HepG2 (cell line): ENCODE measurements at regions not wholly inside any gene's neighbourhood (a gene's known extent, or its start where the extent isn't known, plus 50 kb on each side); places are given as distances from the start of the nearest gene placed in this dataset.

Source experiments
- ATAC-seq: fragments of 200-7000 bp; cut with Tn5 transposase; 3 replicates; pipeline ENCODE4 v1.9.1; 2020; ENCODE audit warnings: mild to moderate bottlenecking, moderate library complexity
- BruUV-seq: library from RNA; stranded (reverse); fragments of 400-500 nt; replicated peaks from 2 replicates; lab custom pipeline; 2021; lab: Mats Ljungman, UMichigan
- CTCF ChIA-PET: fragments of 300-600 bp; formaldehyde crosslinking; extraction: SDS; loops from one replicate; lab custom pipeline; 2021; ENCODE audit warnings: low total read pairs, inconsistent platforms, low intra/inter-chr PET ratio; lab: Yijun Ruan, JAX
- POLR2A ChIA-PET: fragments of 350-600 bp; sonication (Branson Sonifier 250); formaldehyde crosslinking; loops from one replicate; lab custom pipeline; 2020; ENCODE audit warnings: antibody characterized with exemption, inconsistent platforms; lab: Yijun Ruan, JAX
- DNase-seq: peaks from one replicate; pipeline ENCODE4 v3.0.0-alpha.2; 2015; ENCODE audit warnings: low spot score
- FAIRE-seq: peaks from 3 replicates; lab custom pipeline; 2011; peaks lifted over from hg19 to GRCh38; lab: Jason Lieb, UNC
- H2AFZ ChIP-seq: one replicate; pipeline ENCODE4 v1.6.1; 2011; ENCODE audit warnings: low read length, inconsistent platforms
- H3K27ac ChIP-seq: fragments of 300-600 bp; 3 replicates; pipeline ENCODE4 v1.8.0; 2011; ENCODE audit warnings: mixed run types, mild to moderate bottlenecking, mixed read lengths, low read length, inconsistent platforms; ENCODE audit not compliant: insufficient read depth; ENCODE audit errors: extremely low read length
- H3K27me3 ChIP-seq, 2 experiments: fragments of 200-600 bp in 1 of 2; 2 replicates in 1 of 2; 3 replicates in 1 of 2; pipeline versions ENCODE4 v1.6.0 to v1.8.0; 2011; ENCODE audit warnings: low read length in 2 of 2, mild to moderate bottlenecking in 2 of 2, moderate library complexity in 2 of 2, inconsistent platforms in 1 of 2; ENCODE audit not compliant: insufficient read depth in 2 of 2, control insufficient read depth in 1 of 2
- H3K36me3 ChIP-seq, 2 experiments: fragments of 200-600 bp in 1 of 2; replicated peaks in 1 of 2; 2 replicates in 1 of 2; 3 replicates in 1 of 2; pipeline versions ENCODE4 v1.5.1 to v1.8.0; 2011; ENCODE audit warnings: low read length in 2 of 2, inconsistent platforms in 1 of 2; ENCODE audit not compliant: insufficient read depth in 2 of 2, control insufficient read depth in 1 of 2
- H3K4me1 ChIP-seq: 2 replicates; pipeline ENCODE4 v1.5.1; 2012; ENCODE audit warnings: low read length, inconsistent platforms; ENCODE audit not compliant: insufficient read depth
- H3K4me2 ChIP-seq: 2 replicates; pipeline ENCODE4 v1.6.0; 2011; ENCODE audit warnings: low read depth, low read length, inconsistent platforms
- H3K4me3 ChIP-seq, 3 experiments: fragments of 200-600 bp in 1 of 3; sonication (generic), shearing (Covaris generic) in 1 of 3; replicated peaks in 1 of 3; 2 replicates each; pipeline ENCODE4 v1.5.1; 2011 to 2016; ENCODE audit warnings: low read length in 3 of 3, inconsistent platforms in 2 of 3, low read depth in 2 of 3, mild to moderate bottlenecking in 2 of 3, control low read depth in 1 of 3, mixed read lengths in 1 of 3; ENCODE audit not compliant: insufficient read depth in 1 of 3
- H3K79me2 ChIP-seq: one replicate; pipeline ENCODE4 v1.6.1; 2011; ENCODE audit warnings: low read length, inconsistent platforms; ENCODE audit not compliant: insufficient read depth
- H3K9ac ChIP-seq: 2 replicates; pipeline ENCODE4 v1.6.0; 2011; ENCODE audit warnings: mild to moderate bottlenecking, low read depth, low read length, inconsistent platforms; ENCODE audit not compliant: insufficient read depth
- H3K9me3 ChIP-seq: 2 replicates; pipeline ENCODE4 v1.5.1; 2012; ENCODE audit warnings: mild to moderate bottlenecking, low read length
- H4K20me1 ChIP-seq: 2 replicates; pipeline ENCODE4 v1.6.0; 2011; ENCODE audit warnings: inconsistent platforms, mild to moderate bottlenecking, low read length, moderate library complexity; ENCODE audit not compliant: insufficient read depth
- ATF7-NPFF ChIP-seq: sonication (generic); formaldehyde crosslinking; IDR thresholded peaks from 2 replicates; pipeline ENCODE4 v1.8.1; 2023; ENCODE audit warnings: mild to moderate bottlenecking, low read depth, missing genetic modification reagents, moderate library complexity
- CREBL2 ChIP-seq: sonication (generic); formaldehyde crosslinking; IDR thresholded peaks from 2 replicates; pipeline ENCODE4 v1.8.1; 2023; ENCODE audit warnings: missing genetic modification reagents, mild to moderate bottlenecking, borderline replicate concordance
- IRF9 ChIP-seq: sonication (generic); formaldehyde crosslinking; IDR thresholded peaks from 2 replicates; pipeline ENCODE4 v1.8.0; 2022; ENCODE audit warnings: missing genetic modification reagents, mild to moderate bottlenecking, borderline replicate concordance
- JARID2 ChIP-seq: sonication (generic); formaldehyde crosslinking; IDR thresholded peaks from 2 replicates; pipeline ENCODE4 v1.8.1; 2023; ENCODE audit warnings: missing genetic modification reagents, inconsistent platforms; ENCODE audit not compliant: insufficient replicate concordance
- PAXIP1 ChIP-seq: sonication (generic); formaldehyde crosslinking; conservative IDR thresholded peaks from 2 replicates; pipeline ENCODE4 v1.4.0; 2020; ENCODE audit warnings: mild to moderate bottlenecking, missing genetic modification reagents, moderate library complexity
- ZNF12 ChIP-seq: sonication (generic); formaldehyde crosslinking; IDR thresholded peaks from 2 replicates; pipeline ENCODE4 v1.5.0; 2020; ENCODE audit warnings: missing genetic modification reagents
- WGBS: methylation state at CpG from one replicate; pipeline ENCODE4 v1.1.6; 2017; ENCODE audit warnings: low lambda C conversion rate; 5-methylcytosine and 5-hydroxymethylcytosine counted together
- in situ Hi-C: cut with HindIII; loops from 2 replicates; pipeline ENCODE4 v1.10.0; 2017; ENCODE audit warnings: low pct_unique_long_range_greater_than_20kb; ENCODE audit not compliant: extremely low pct_ligation_motif_present
- intact Hi-C: fragments of 100-400 bp; cut with micrococcal nuclease; formaldehyde crosslinking; loops from one replicate; pipeline ENCODE4 v1.10.0; 2022; ENCODE audit not compliant: unreplicated experiment

GRCh38 chrX:85499400-85499799, 119.9 kb upstream of the POF1B start:
- no peak overlapping the region for H3K27ac ChIP-seq
- no peaks in the 10 kb centered on the region for H3K79me2 ChIP-seq
- no peak overlapping the region for H3K4me2 ChIP-seq
- TF ChIP-seq ATF7-NPFF (CRISPR knock-in tag) (no peak), ZNF12 (no peak), PAXIP1 (no peak), JARID2 (no peak), CREBL2 (CRISPR knock-in tag) (no peak), IRF9 (CRISPR knock-in tag) (no peak)
- intact Hi-C loops: no loop called here
- no peaks in the 10 kb centered on the region for H4K20me1 ChIP-seq
- no peak overlapping the region for H3K4me3 ChIP-seq
- no peak overlapping the region for H2AFZ ChIP-seq
- WGBS: 0% methylated on average over 1 of the region's 1 CpG
- no peaks in the 10 kb centered on the region for H3K36me3 ChIP-seq
- FAIRE-seq: no peak
- ChIA-PET CTCF (no interaction called here), POLR2A (no interaction called here)
- BruUV-seq: no TSS peak
- in situ Hi-C loops: no loop called here
- H3K9ac ChIP-seq: no peak overlapping the region
- ATAC-seq: no peak
- H3K9me3 ChIP-seq: no peaks in the 10 kb centered on the region
- no peak for DNase-seq
- no peaks in the 10 kb centered on the region for H3K4me1 ChIP-seq
- H3K27me3 ChIP-seq: no peaks in the 10 kb centered on the region
